Activated T-helper 1 cell treated with anti-CD3 and anti-CD28 coated beads, Interleukin-12 subunit alpha, Interleukin-12 subunit beta, Interleukin-2, Interleukin-4 antibody, amounts not matched to agents 30 ng/mL and 10 ng/mL and 1 ng/mL, durations not matched to agents 14 hours and 24 hours and 36 hours (primary cell): ENCODE measurements at regions not wholly inside any gene's neighbourhood (a gene's known extent, or its start where the extent isn't known, plus 50 kb on each side); places are given as distances from the start of the nearest gene placed in this dataset.

Experiments
- DNase-seq: peaks from one replicate; pipeline ENCODE4 v3.0.0; 2021; ENCODE audit warnings: low spot score
- H3K27ac Mint-ChIP-seq: one replicate; pipeline ENCODE4 v1.8.0; 2021; ENCODE audit warnings: mild to moderate bottlenecking, mixed read lengths
- H3K27me3 Mint-ChIP-seq: one replicate; pipeline ENCODE4 v1.8.0; 2022; ENCODE audit warnings: mild to moderate bottlenecking, moderate library complexity, mixed read lengths; ENCODE audit not compliant: insufficient read depth
- H3K36me3 Mint-ChIP-seq: one replicate; pipeline ENCODE4 v1.8.0; 2021; ENCODE audit warnings: low read depth, mixed read lengths
- H3K4me1 Mint-ChIP-seq: one replicate; pipeline ENCODE4 v1.8.0; 2021; ENCODE audit warnings: low read depth, mixed read lengths
- H3K4me3 Mint-ChIP-seq: one replicate; pipeline ENCODE4 v1.8.0; 2021; ENCODE audit warnings: mild to moderate bottlenecking, moderate library complexity, mixed read lengths
- H3K9me3 Mint-ChIP-seq: one replicate; pipeline ENCODE4 v1.8.0; 2021; ENCODE audit warnings: mixed read lengths
- intact Hi-C: fragments of 100-400 bp; cut with micrococcal nuclease; formaldehyde crosslinking; loops from one replicate; pipeline ENCODE4 v1.15.1; 2024

- DNase-seq, result no peak
- intact Hi-C loops, result no loop called here
- no peak overlapping the region for H3K27ac Mint-ChIP-seq
- peaks cover 4% of the 10 kb centered on the region for H3K9me3 Mint-ChIP-seq
- H3K36me3 Mint-ChIP-seq, result no peaks in the 10 kb centered on the region
- peaks cover 2% of the 10 kb centered on the region for H3K27me3 Mint-ChIP-seq
- no peak overlapping the region for H3K4me3 Mint-ChIP-seq
- H3K4me1 Mint-ChIP-seq, result no peaks in the 10 kb centered on the region
These were observed 565.3 kb upstream of the CRIM1 start for GRCh38 chr2:35790292-35790691.

GRCh38 chr2:35788543-35788942 lies 567.0 kb upstream of the CRIM1 start:
- Mint-ChIP-seq H3K9me3 (peaks cover 4% of the 10 kb centered on the region), H3K27ac (no peak overlapping the region), H3K36me3 (no peaks in the 10 kb centered on the region), H3K4me1 (no peaks in the 10 kb centered on the region), H3K27me3 (peaks cover 2% of the 10 kb centered on the region), H3K4me3 (no peak overlapping the region)
- DNase-seq, result no peak
- intact Hi-C loops, result no loop called here

GRCh38 chr2:35787302-35788031 lies 568.1 kb upstream of the CRIM1 start:
- Mint-ChIP-seq H3K4me1 (no peaks in the 10 kb centered on the region), H3K27me3 (no peaks in the 10 kb centered on the region), H3K36me3 (no peaks in the 10 kb centered on the region), H3K4me3 (no peak overlapping the region), H3K27ac (no peak overlapping the region), H3K9me3 (peaks cover 4% of the 10 kb centered on the region)
- intact Hi-C loops, result no loop called here
- no peak for DNase-seq

GRCh38 chr2:35785564-35785963 lies 570.0 kb upstream of the CRIM1 start:
- no peaks in the 10 kb centered on the region for H3K27me3 Mint-ChIP-seq
- no peak overlapping the region for H3K4me3 Mint-ChIP-seq
- no peaks in the 10 kb centered on the region for H3K4me1 Mint-ChIP-seq
- no peak overlapping the region for H3K27ac Mint-ChIP-seq
- no peak for DNase-seq
- no peaks in the 10 kb centered on the region for H3K36me3 Mint-ChIP-seq
- intact Hi-C loops, result no loop called here
- H3K9me3 Mint-ChIP-seq, result peaks cover 4% of the 10 kb centered on the region

GRCh38 chr2:35784777-35785176 lies 570.8 kb upstream of the CRIM1 start:
- Mint-ChIP-seq H3K4me3 (no peak overlapping the region), H3K9me3 (peaks cover 4% of the 10 kb centered on the region), H3K27me3 (no peaks in the 10 kb centered on the region), H3K4me1 (no peaks in the 10 kb centered on the region), H3K36me3 (no peaks in the 10 kb centered on the region), H3K27ac (no peak overlapping the region)
- DNase-seq, result no peak
- intact Hi-C loops, result no loop called here

GRCh38 chr2:35783723-35784122 lies 571.9 kb upstream of the CRIM1 start:
- Mint-ChIP-seq H3K4me3 (no peak overlapping the region), H3K27me3 (no peaks in the 10 kb centered on the region), H3K4me1 (no peaks in the 10 kb centered on the region), H3K36me3 (no peaks in the 10 kb centered on the region), H3K27ac (no peak overlapping the region), H3K9me3 (peaks cover 4% of the 10 kb centered on the region)
- DNase-seq, result no peak
- intact Hi-C loops, result no loop called here

GRCh38 chr2:35741556-35741955 lies 614.0 kb upstream of the CRIM1 start:
- Mint-ChIP-seq H3K4me1 (no peaks in the 10 kb centered on the region), H3K9me3 (no peaks in the 10 kb centered on the region), H3K27me3 (no peaks in the 10 kb centered on the region), H3K27ac (no peak overlapping the region), H3K4me3 (no peak overlapping the region), H3K36me3 (no peaks in the 10 kb centered on the region)
- no peak for DNase-seq
- intact Hi-C loops, result no loop called here

- Mint-ChIP-seq H3K9me3 (peaks cover 3% of the 10 kb centered on the region), H3K4me1 (no peaks in the 10 kb centered on the region), H3K36me3 (no peaks in the 10 kb centered on the region), H3K27ac (no peak overlapping the region), H3K27me3 (no peaks in the 10 kb centered on the region), H3K4me3 (no peak overlapping the region)
- intact Hi-C loops, result no loop called here
- no peak for DNase-seq
These were observed 623.9 kb upstream of the CRIM1 start for GRCh38 chr2:35731674-35732073.

GRCh38 chr2:35714883-35715282 lies 640.7 kb upstream of the CRIM1 start:
- no peak overlapping the region for H3K27ac Mint-ChIP-seq
- DNase-seq, result no peak
- H3K4me1 Mint-ChIP-seq, result no peaks in the 10 kb centered on the region
- intact Hi-C loops, result no loop called here
- no peak overlapping the region for H3K4me3 Mint-ChIP-seq
- no peaks in the 10 kb centered on the region for H3K27me3 Mint-ChIP-seq
- H3K9me3 Mint-ChIP-seq, result no peaks in the 10 kb centered on the region
- no peaks in the 10 kb centered on the region for H3K36me3 Mint-ChIP-seq

GRCh38 chr2:35708411-35708923 lies 647.1 kb upstream of the CRIM1 start:
- no peak for DNase-seq

GRCh38 chr2:35688309-35688708 lies 667.3 kb upstream of the CRIM1 start:
- Mint-ChIP-seq H3K27me3 (no peaks in the 10 kb centered on the region), H3K36me3 (no peaks in the 10 kb centered on the region), H3K4me1 (no peaks in the 10 kb centered on the region), H3K27ac (no peak overlapping the region), H3K9me3 (no peaks in the 10 kb centered on the region), H3K4me3 (no peak overlapping the region)
- intact Hi-C loops, result no loop called here
- no peak for DNase-seq

More at GRCh38 chr2:35708411-35708923, 647.1 kb upstream of the CRIM1 start:
- Mint-ChIP-seq H3K4me3 (no peak overlapping the region), H3K4me1 (no peaks in the 10 kb centered on the region), H3K9me3 (no peaks in the 10 kb centered on the region), H3K36me3 (no peaks in the 10 kb centered on the region), H3K27me3 (no peaks in the 10 kb centered on the region), H3K27ac (no peak overlapping the region)
- intact Hi-C loops, result no loop called here

- DNase-seq, result no peak
- Mint-ChIP-seq H3K27me3 (no peaks in the 10 kb centered on the region), H3K4me3 (no peak overlapping the region), H3K4me1 (no peaks in the 10 kb centered on the region), H3K27ac (no peak overlapping the region), H3K9me3 (no peaks in the 10 kb centered on the region), H3K36me3 (no peaks in the 10 kb centered on the region)
- intact Hi-C loops, result no loop called here
These were observed 703.8 kb upstream of the CRIM1 start for GRCh38 chr2:35651688-35652323.

GRCh38 chr2:35614640-35615039 lies 740.9 kb upstream of the CRIM1 start:
- no peaks in the 10 kb centered on the region for H3K4me1 Mint-ChIP-seq
- H3K9me3 Mint-ChIP-seq, result no peaks in the 10 kb centered on the region
- H3K36me3 Mint-ChIP-seq, result no peaks in the 10 kb centered on the region
- H3K4me3 Mint-ChIP-seq, result no peak overlapping the region
- H3K27me3 Mint-ChIP-seq, result no peaks in the 10 kb centered on the region
- intact Hi-C loops, result no loop called here
- DNase-seq, result no peak
- H3K27ac Mint-ChIP-seq, result no peak overlapping the region
